Panc1 (cell line): ENCODE measurements at regions not wholly inside any gene's neighbourhood (a gene's known extent, or its start where the extent isn't known, plus 50 kb on each side); places are given as distances from the start of the nearest gene placed in this dataset.

Source experiments
- SIN3A ChIP-seq: IDR thresholded peaks from 2 replicates; pipeline ENCODE4 v1.6.1; 2012; ENCODE audit warnings: low read depth, mild to moderate bottlenecking, low read length, moderate library complexity, borderline replicate concordance; ENCODE audit not compliant: insufficient read depth
- TF ChIP-seq, protein P1 (sequence below): fragments of 450-650 bp; IDR thresholded peaks from 2 replicates; pipeline ENCODE4 v1.5.1; 2017; ENCODE audit warnings: mild to moderate bottlenecking

DNA sequence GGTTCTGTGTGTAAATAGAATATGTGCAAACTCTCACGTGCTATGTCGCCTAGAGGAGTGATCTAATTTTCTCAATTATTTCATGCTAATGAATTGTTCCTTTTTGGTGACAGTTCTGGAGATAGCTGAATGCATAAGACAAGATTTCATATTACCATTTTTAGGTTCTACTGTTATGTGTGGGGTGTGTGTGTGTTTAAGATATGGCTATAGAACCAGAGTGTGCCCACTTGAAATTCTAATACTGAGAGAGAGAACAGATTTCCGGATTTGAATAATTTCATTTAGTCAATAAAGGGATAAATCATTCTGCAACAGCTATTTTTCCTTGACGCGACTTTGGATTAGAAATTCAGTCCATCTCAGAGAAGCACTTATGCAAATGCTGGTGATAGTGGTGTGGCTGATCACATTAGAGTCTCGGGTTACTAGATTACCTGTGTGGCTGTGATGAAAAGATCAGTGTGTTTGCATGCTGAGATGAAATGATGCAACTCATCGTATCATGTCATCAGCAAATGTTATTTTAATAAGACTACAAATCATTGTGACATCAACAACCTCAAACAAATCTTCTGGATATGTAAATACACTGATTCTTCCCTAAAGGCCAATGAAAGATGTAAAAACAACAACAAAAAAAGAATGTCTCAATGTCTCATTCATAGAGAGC is 415.9 kb downstream of the EPHA4 start:
- no peak for TF ChIP-seq SIN3A
- TF ChIP-seq, protein P1, sequence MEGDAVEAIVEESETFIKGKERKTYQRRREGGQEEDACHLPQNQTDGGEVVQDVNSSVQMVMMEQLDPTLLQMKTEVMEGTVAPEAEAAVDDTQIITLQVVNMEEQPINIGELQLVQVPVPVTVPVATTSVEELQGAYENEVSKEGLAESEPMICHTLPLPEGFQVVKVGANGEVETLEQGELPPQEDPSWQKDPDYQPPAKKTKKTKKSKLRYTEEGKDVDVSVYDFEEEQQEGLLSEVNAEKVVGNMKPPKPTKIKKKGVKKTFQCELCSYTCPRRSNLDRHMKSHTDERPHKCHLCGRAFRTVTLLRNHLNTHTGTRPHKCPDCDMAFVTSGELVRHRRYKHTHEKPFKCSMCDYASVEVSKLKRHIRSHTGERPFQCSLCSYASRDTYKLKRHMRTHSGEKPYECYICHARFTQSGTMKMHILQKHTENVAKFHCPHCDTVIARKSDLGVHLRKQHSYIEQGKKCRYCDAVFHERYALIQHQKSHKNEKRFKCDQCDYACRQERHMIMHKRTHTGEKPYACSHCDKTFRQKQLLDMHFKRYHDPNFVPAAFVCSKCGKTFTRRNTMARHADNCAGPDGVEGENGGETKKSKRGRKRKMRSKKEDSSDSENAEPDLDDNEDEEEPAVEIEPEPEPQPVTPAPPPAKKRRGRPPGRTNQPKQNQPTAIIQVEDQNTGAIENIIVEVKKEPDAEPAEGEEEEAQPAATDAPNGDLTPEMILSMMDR = no peak
